ENCODE measurements at regions not wholly inside any gene's neighbourhood (a gene's known extent, or its start where the extent isn't known, plus 50 kb on each side); places are given as distances from the start of the nearest gene placed in this dataset.
"Not testable (repeated sequence)": the region's sequence is repeated elsewhere in the genome, so short reads cannot be mapped to it uniquely, and the experiment has no call there.

GRCh38 chr7:140283472-140283871 is 106.7 kb upstream of the KDM7A start:
- no peak for DNase-seq (ENCODE audit: low read depth)

GRCh38 chr7:140281960-140282359 is 105.2 kb upstream of the KDM7A start:
- DNase-seq (ENCODE audit: low read depth): no peak

- DNase-seq (ENCODE audit: low read depth): no peak
These were observed 104.5 kb upstream of the KDM7A start for GRCh38 chr7:140281255-140281654.

GRCh38 chr7:140276001-140276400 is 99.2 kb upstream of the KDM7A start:
- no peak for DNase-seq (ENCODE audit: low read depth)

GRCh38 chr7:140275069-140275965 is 98.5 kb upstream of the KDM7A start:
- DNase-seq (ENCODE audit: low read depth): no peak

GRCh38 chr7:140273417-140273816 is 96.6 kb upstream of the KDM7A start:
- DNase-seq (ENCODE audit: low read depth): no peak

- not testable (repeated sequence) for DNase-seq (ENCODE audit: low read depth)
These were observed 94.8 kb upstream of the KDM7A start for GRCh38 chr7:140271643-140271968.

- DNase-seq (ENCODE audit: low read depth): no peak
These were observed 92.3 kb upstream of the KDM7A start for GRCh38 chr7:140269004-140269638.

GRCh38 chr7:140267381-140268226 is 90.8 kb upstream of the KDM7A start:
- no peak for DNase-seq (ENCODE audit: low read depth)

GRCh38 chr7:140263277-140263676 is 86.5 kb upstream of the KDM7A start:
- DNase-seq (ENCODE audit: low read depth): no peak

- no peak for DNase-seq (ENCODE audit: low read depth)
These were observed 85.6 kb upstream of the KDM7A start for GRCh38 chr7:140262242-140262903.

GRCh38 chr7:140261522-140261921 is 84.7 kb upstream of the KDM7A start:
- DNase-seq (ENCODE audit: low read depth): peak; percentile 71

- no peak for DNase-seq (ENCODE audit: low read depth)
These were observed 84.3 kb upstream of the KDM7A start for GRCh38 chr7:140261105-140261486.

GRCh38 chr7:140260352-140261104 is 83.7 kb upstream of the KDM7A start:
- DNase-seq (ENCODE audit: low read depth): no peak

- not testable (repeated sequence) for DNase-seq (ENCODE audit: low read depth)
These were observed 80.5 kb upstream of the KDM7A start for GRCh38 chr7:140257278-140257677.

GRCh38 chr7:140254976-140255375 is 78.2 kb upstream of the KDM7A start:
- not testable (repeated sequence) for DNase-seq (ENCODE audit: low read depth)

GRCh38 chr7:140249036-140249806 is 72.4 kb upstream of the KDM7A start:
- DNase-seq (ENCODE audit: low read depth): no peak

- peak; percentile 58 for DNase-seq (ENCODE audit: low read depth)
These were observed 70.8 kb upstream of the KDM7A start for GRCh38 chr7:140247559-140247958.

GRCh38 chr7:140245611-140246105 is 68.9 kb upstream of the KDM7A start:
- DNase-seq (ENCODE audit: low read depth): no peak

All from LHCN-M2 (cell line).